ENCODE measurements at regions not wholly inside any gene's neighbourhood (a gene's known extent, or its start where the extent isn't known, plus 50 kb on each side); places are given as distances from the start of the nearest gene placed in this dataset.

DNA sequence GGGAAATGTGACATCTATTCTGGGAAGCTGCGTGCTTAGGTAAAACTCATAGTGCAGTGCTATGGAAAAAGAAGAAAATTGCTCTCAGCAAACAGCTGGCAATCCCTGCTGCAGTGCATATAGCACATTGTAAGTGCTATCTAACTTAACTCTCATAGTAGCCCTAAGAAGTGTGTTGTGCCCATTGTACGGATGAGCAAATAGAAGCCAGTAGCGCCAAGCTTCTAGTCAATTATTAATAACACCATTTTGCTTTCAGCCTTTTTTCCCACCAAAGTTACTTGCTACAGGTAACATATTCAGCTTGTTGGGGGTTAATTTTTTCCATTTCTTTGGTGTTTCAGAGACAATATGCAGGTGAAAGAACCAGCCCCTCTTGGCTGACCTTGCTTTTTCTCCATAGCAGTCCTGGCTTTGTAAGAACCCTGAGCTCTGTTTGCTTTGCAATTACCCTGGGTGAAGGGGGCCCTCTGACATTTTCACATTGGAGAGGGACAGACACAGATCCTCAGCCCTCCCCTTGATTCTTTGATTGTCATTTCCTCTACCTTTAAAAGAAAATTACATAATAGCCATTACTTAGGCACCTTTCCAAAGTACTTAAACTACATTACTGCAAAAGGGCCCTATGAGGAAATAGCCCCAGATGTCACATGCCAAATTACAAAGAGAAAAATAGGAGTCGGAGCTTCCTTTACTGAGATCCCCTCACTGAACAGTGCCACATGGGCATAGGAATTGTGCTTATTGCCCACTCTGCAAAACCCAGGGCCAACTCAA is 576.2 kb upstream of the TBX3 start:
- Histone ChIP-seq H3K14ac (ENCODE audit: insufficient read length) (no peak overlapping the region), H3K23me2 (ENCODE audit: low read depth, low read length) (no peaks in the 10 kb centered on the region), H3K27ac (ENCODE audit: low read depth, low read length) (no peak overlapping the region), H3K9me3 (ENCODE audit: insufficient read depth in 2 of 2, low read depth in 1 of 2, low read length in 1 of 2) (no peaks in the 10 kb centered on the region), H4K5ac (ENCODE audit: insufficient read length, low read depth, low read length) (no peak overlapping the region), H3K9ac (replicated peaks in 1 of 4; ENCODE audit: extremely low read depth in 1 of 4, low read depth in 3 of 4, low read length in 3 of 4) (no peak overlapping the region), H2AK5ac (ENCODE audit: low read depth, low read length) (no peak overlapping the region), H2BK5ac (ENCODE audit: low read depth, low read length) (no peak overlapping the region), H3K4me3 (ENCODE audit: extremely low read depth in 1 of 4, insufficient read depth in 2 of 4, low read depth in 3 of 4, low read length in 4 of 4) (no peak overlapping the region), H3K23ac (ENCODE audit: insufficient read length) (no peak overlapping the region), H3K4me2 (ENCODE audit: insufficient read depth in 1 of 2, low read depth in 2 of 2, low read length in 2 of 2) (no peak overlapping the region), H4K91ac (replicated peaks; ENCODE audit: insufficient read length, low read length) (no peak overlapping the region), H3K79me1 (ENCODE audit: low read depth, low read length) (no peaks in the 10 kb centered on the region), H4K8ac (ENCODE audit: extremely low read depth, insufficient read depth, low read length) (no peak overlapping the region), H2BK20ac (ENCODE audit: low read length) (no peak overlapping the region), H3K79me2 (ENCODE audit: control insufficient read depth in 1 of 2, insufficient read depth in 2 of 2, low read length in 2 of 2) (no peaks in the 10 kb centered on the region), H3K36me3 (ENCODE audit: control insufficient read depth in 2 of 4, insufficient read depth in 4 of 4, low read length in 3 of 4) (no peaks in the 10 kb centered on the region), H2BK12ac (ENCODE audit: low read depth, low read length) (no peak overlapping the region), H3K4me1 (replicated peaks in 1 of 4; ENCODE audit: control insufficient read depth in 3 of 4, insufficient read depth in 4 of 4, low read length in 3 of 4) (no peaks in the 10 kb centered on the region), H2AFZ (ENCODE audit: low read length) (no peak overlapping the region), H3K27me3 (replicated peaks in 1 of 4; ENCODE audit: control insufficient read depth in 3 of 4, extremely low read depth in 1 of 4, insufficient read depth in 3 of 4, low read length in 3 of 4) (no peaks in the 10 kb centered on the region), H2BK15ac (ENCODE audit: low read length) (no peak overlapping the region), H2BK120ac (replicated peaks; ENCODE audit: low read depth, low read length) (no peak overlapping the region), H3K56ac (replicated peaks; ENCODE audit: insufficient read length, low read depth, low read length) (no peak overlapping the region), H3K4ac (replicated peaks; ENCODE audit: insufficient read length, low read depth, low read length) (no peak overlapping the region), H3K18ac (ENCODE audit: extremely low read depth, low read length) (no peak overlapping the region), H4K20me1 (replicated peaks in 1 of 2; ENCODE audit: control insufficient read depth in 1 of 2, insufficient read depth in 2 of 2, low read length in 2 of 2) (no peaks in the 10 kb centered on the region)
- CTCF ChIA-PET (ENCODE audit: partially characterized antibody), result interaction anchor here (1.0 kb wide), 1 partner anchor 90 kb away, joined by 4 read pairs; no protein-coding TSS in a partner anchor
- POLR2A ChIA-PET (ENCODE audit: partially characterized antibody), result no interaction called here
- DNase-seq (ENCODE audit: low read depth in 1 of 2, low spot score in 2 of 2) (no peak), FAIRE-seq (no peak)
- 94% methylated on average over 4 of the region's 4 CpGs; no CpG with 5 or more reads in 1 of the 2 experiments for WGBS, 2 experiments (ENCODE audit: extremely low coverage in 1 of 2, insufficient coverage in 1 of 2, insufficient read length in 1 of 2, insufficient replicate concordance in 2 of 2, low coverage in 1 of 2, low lambda C conversion rate in 2 of 2, missing lambda C conversion rate in 1 of 2)
- TF ChIP-seq SAP30 (IDR thresholded peaks at IDR 0.05; ENCODE audit: insufficient read depth, insufficient replicate concordance, low read length) (no peak), HDAC6 (IDR thresholded peaks at IDR 0.05; ENCODE audit: low read depth, low read length) (no peak), CBX5 (IDR thresholded peaks at IDR 0.05; ENCODE audit: low read depth, low read length) (no peak)

Data from H1 (cell line).